H1 (cell line): ENCODE measurements at regions not wholly inside any gene's neighbourhood (a gene's known extent, or its start where the extent isn't known, plus 50 kb on each side); places are given as distances from the start of the nearest gene placed in this dataset.

ENCODE experiments used
- CTCF ChIA-PET: fragments of 300-600 bp; sonication (Branson Sonifier 250); formaldehyde crosslinking; loops from one replicate; lab custom pipeline; 2021; ENCODE audit not compliant: partially characterized antibody; lab: Charles Lee
- POLR2A ChIA-PET: fragments of 300-600 bp; sonication (Branson Sonifier 250); formaldehyde crosslinking; loops from one replicate; lab custom pipeline; 2021; ENCODE audit warnings: inconsistent platforms; ENCODE audit not compliant: partially characterized antibody; lab: Charles Lee
- DNase-seq, 2 experiments: peaks; one replicate each; pipeline versions ENCODE4 v3.0.0 to v3.0.0-alpha.2; 2010 to 2022; ENCODE audit warnings: low spot score in 2 of 2, low read depth in 1 of 2, mixed read lengths in 1 of 2
- FAIRE-seq: peaks from 2 replicates; lab custom pipeline; 2011; peaks lifted over from hg19 to GRCh38; lab: Jason Lieb, UNC
- H2AFZ ChIP-seq: 2 replicates; pipeline ENCODE4 v1.8.1; 2012; ENCODE audit warnings: low read length, inconsistent platforms
- H2AK5ac ChIP-seq: 2 replicates; pipeline ENCODE4 v1.6.1; 2013; ENCODE audit warnings: low read depth, low read length
- H2BK120ac ChIP-seq: replicated peaks from 2 replicates; pipeline ENCODE3; 2013; ENCODE audit warnings: low read depth, low read length, inconsistent platforms
- H2BK12ac ChIP-seq: 2 replicates; pipeline ENCODE4 v1.6.1; 2013; ENCODE audit warnings: low read depth, low read length
- H2BK15ac ChIP-seq: 2 replicates; pipeline ENCODE4 v1.6.1; 2013; ENCODE audit warnings: low read length
- H2BK20ac ChIP-seq: 2 replicates; pipeline ENCODE4 v1.6.1; 2013; ENCODE audit warnings: low read length
- H2BK5ac ChIP-seq: 2 replicates; pipeline ENCODE4 v1.6.1; 2013; ENCODE audit warnings: low read depth, low read length
- H3K14ac ChIP-seq: 2 replicates; pipeline ENCODE4 v1.6.1; 2013; ENCODE audit warnings: inconsistent platforms; ENCODE audit not compliant: insufficient read length
- H3K18ac ChIP-seq: 2 replicates; pipeline ENCODE4 v1.6.1; 2013; ENCODE audit warnings: low read length; ENCODE audit errors: extremely low read depth
- H3K23ac ChIP-seq: 2 replicates; pipeline ENCODE4 v1.6.1; 2013; ENCODE audit warnings: inconsistent platforms; ENCODE audit not compliant: insufficient read length
- H3K23me2 ChIP-seq: 2 replicates; pipeline ENCODE4 v1.6.1; 2013; ENCODE audit warnings: low read depth, low read length
- H3K27ac ChIP-seq: 2 replicates; pipeline ENCODE4 v1.6.1; 2011; ENCODE audit warnings: low read depth, low read length, inconsistent platforms
- H3K27me3 ChIP-seq, 4 experiments: replicated peaks in 1 of 4; 1 replicate in 1 of 4; 2 replicates in 3 of 4; pipeline versions ENCODE4 v1.6.1 to v1.8.1; 2011 to 2013; ENCODE audit warnings: low read length in 3 of 4, mild to moderate bottlenecking in 3 of 4, inconsistent platforms in 2 of 4, mixed read lengths in 2 of 4, moderate library complexity in 1 of 4; ENCODE audit not compliant: control insufficient read depth in 3 of 4, insufficient read depth in 3 of 4; ENCODE audit errors: extremely low read depth in 1 of 4
- H3K36me3 ChIP-seq, 4 experiments: 2 replicates each; pipeline versions ENCODE4 v1.6.1 to v1.8.1; 2011 to 2013; ENCODE audit warnings: mild to moderate bottlenecking in 4 of 4, low read length in 3 of 4, moderate library complexity in 2 of 4, control low read depth in 1 of 4, inconsistent platforms in 1 of 4; ENCODE audit not compliant: insufficient read depth in 4 of 4, control insufficient read depth in 2 of 4
- H3K4ac ChIP-seq: replicated peaks from 2 replicates; pipeline ENCODE3; 2013; ENCODE audit warnings: low read length, low read depth, mixed read lengths, inconsistent platforms; ENCODE audit not compliant: insufficient read length
- H3K4me1 ChIP-seq, 4 experiments: replicated peaks in 1 of 4; 1 replicate in 1 of 4; 2 replicates in 3 of 4; pipeline versions ENCODE4 v1.6.1 to v1.8.1; 2011 to 2013; ENCODE audit warnings: low read length in 3 of 4, inconsistent platforms in 2 of 4, mixed read lengths in 1 of 4; ENCODE audit not compliant: insufficient read depth in 4 of 4, control insufficient read depth in 3 of 4
- H3K4me2 ChIP-seq, 2 experiments: 2 replicates each; pipeline versions ENCODE4 v1.6.1 to v1.8.1; 2011 to 2013; ENCODE audit warnings: low read depth in 2 of 2, low read length in 2 of 2, control low read depth in 1 of 2, inconsistent platforms in 1 of 2, mild to moderate bottlenecking in 1 of 2; ENCODE audit not compliant: insufficient read depth in 1 of 2
- H3K4me3 ChIP-seq, 4 experiments: fragments of 200-600, 300-600 bp in 1 of 4; sonication (generic), shearing (Covaris generic), sonication (Bioruptor Twin) in 1 of 4; 2 replicates each; pipeline versions ENCODE4 v1.5.1 to v1.8.1; 2011 to 2016; ENCODE audit warnings: low read length in 4 of 4, low read depth in 3 of 4, control low read depth in 2 of 4, inconsistent platforms in 2 of 4, mild to moderate bottlenecking in 2 of 4, mixed read lengths in 1 of 4, moderate library complexity in 1 of 4; ENCODE audit not compliant: insufficient read depth in 2 of 4; ENCODE audit errors: extremely low read depth in 1 of 4
- H3K56ac ChIP-seq: replicated peaks from 2 replicates; pipeline ENCODE3; 2013; ENCODE audit warnings: low read depth, mild to moderate bottlenecking, mixed read lengths, low read length, inconsistent platforms; ENCODE audit not compliant: insufficient read length
- H3K79me1 ChIP-seq: 2 replicates; pipeline ENCODE4 v1.6.1; 2013; ENCODE audit warnings: low read depth, low read length, control low read depth
- H3K79me2 ChIP-seq, 2 experiments: 2 replicates each; pipeline versions ENCODE4 v1.6.1 to v1.8.1; 2012 to 2013; ENCODE audit warnings: low read length in 2 of 2, mild to moderate bottlenecking in 2 of 2, inconsistent platforms in 1 of 2; ENCODE audit not compliant: insufficient read depth in 2 of 2, control insufficient read depth in 1 of 2
- H3K9ac ChIP-seq, 4 experiments: replicated peaks in 1 of 4; 1 replicate in 1 of 4; 2 replicates in 3 of 4; pipeline versions ENCODE4 v1.6.1 to v1.8.1; 2011 to 2013; ENCODE audit warnings: low read depth in 3 of 4, low read length in 3 of 4, control low read depth in 2 of 4, mild to moderate bottlenecking in 2 of 4, moderate library complexity in 2 of 4, inconsistent platforms in 1 of 4; ENCODE audit errors: extremely low read depth in 1 of 4
- H3K9me3 ChIP-seq, 2 experiments: 2 replicates each; pipeline versions ENCODE4 v1.6.1 to v1.8.1; 2012 to 2013; ENCODE audit warnings: mild to moderate bottlenecking in 2 of 2, moderate library complexity in 2 of 2, control low read depth in 1 of 2, inconsistent platforms in 1 of 2, low read depth in 1 of 2, low read length in 1 of 2, mixed read lengths in 1 of 2; ENCODE audit not compliant: insufficient read depth in 2 of 2
- H4K20me1 ChIP-seq, 2 experiments: replicated peaks in 1 of 2; 2 replicates each; pipeline versions ENCODE3 to v1.8.1; 2011 to 2013; ENCODE audit warnings: inconsistent platforms in 2 of 2, low read length in 2 of 2, mild to moderate bottlenecking in 1 of 2; ENCODE audit not compliant: insufficient read depth in 2 of 2, control insufficient read depth in 1 of 2
- H4K5ac ChIP-seq: 2 replicates; pipeline ENCODE4 v1.6.1; 2013; ENCODE audit warnings: low read length, low read depth, mixed read lengths, inconsistent platforms; ENCODE audit not compliant: insufficient read length
- H4K8ac ChIP-seq: 2 replicates; pipeline ENCODE4 v1.8.0; 2013; ENCODE audit warnings: mild to moderate bottlenecking, moderate library complexity, low read length, inconsistent platforms; ENCODE audit not compliant: insufficient read depth; ENCODE audit errors: extremely low read depth
- H4K91ac ChIP-seq: replicated peaks from 2 replicates; pipeline ENCODE3; 2013; ENCODE audit warnings: low read length, mixed read lengths, inconsistent platforms; ENCODE audit not compliant: insufficient read length
- CHD1 ChIP-seq: IDR thresholded peaks from 2 replicates; pipeline ENCODE4 v1.6.1; 2012; ENCODE audit warnings: low read depth, low read length, improper control_type of control experiment
- EP300 ChIP-seq, 2 experiments: IDR thresholded peaks; 1 replicate in 1 of 2; 2 replicates in 1 of 2; pipeline ENCODE4 v1.6.1; 2011 to 2012; ENCODE audit warnings: low read depth in 2 of 2, low read length in 2 of 2, mild to moderate bottlenecking in 2 of 2, borderline replicate concordance in 1 of 2, inconsistent platforms in 1 of 2, moderate library complexity in 1 of 2
- EZH2 ChIP-seq: fragments of 200-600 bp; sonication (generic); IDR thresholded peaks from 2 replicates; pipeline ENCODE4 v1.7.1; 2012; ENCODE audit warnings: low read depth, mild to moderate bottlenecking, moderate library complexity, low read length, inconsistent platforms; ENCODE audit not compliant: severe bottlenecking
- KDM1A ChIP-seq: fragments of 200-600, 300-600 bp; sonication (generic); IDR thresholded peaks from 2 replicates; pipeline ENCODE4 v1.7.1; 2016; ENCODE audit warnings: mild to moderate bottlenecking, low read length, borderline replicate concordance
- POLR2AphosphoS5 ChIP-seq: IDR thresholded peaks from 2 replicates; pipeline ENCODE4 v1.6.1; 2011; ENCODE audit warnings: low read depth, low read length
- SAP30 ChIP-seq: fragments of 300-600 bp; sonication (generic); IDR thresholded peaks from 2 replicates; pipeline ENCODE4 v1.7.1; 2012; ENCODE audit warnings: low read length, moderate library complexity, mild to moderate bottlenecking, inconsistent platforms; ENCODE audit not compliant: insufficient read depth, insufficient replicate concordance
- SP4 ChIP-seq: IDR thresholded peaks from 2 replicates; pipeline ENCODE4 v1.6.1; 2012; ENCODE audit warnings: low read length, inconsistent platforms
- TBP ChIP-seq: IDR thresholded peaks from 2 replicates; pipeline ENCODE4 v1.6.1; 2011; ENCODE audit warnings: low read depth, low read length, improper control_type of control experiment
- TEAD4 ChIP-seq: IDR thresholded peaks from 2 replicates; pipeline ENCODE4 v1.6.1; 2012; ENCODE audit warnings: low read depth, low read length, inconsistent platforms, mixed read lengths
- WGBS, 2 experiments: shearing (Covaris generic) in 1 of 2; methylation state at CpG; one replicate each; pipeline versions ENCODE4 v1.1.6 to v1.1.7; 2013 to 2015; ENCODE audit warnings: low lambda C conversion rate in 2 of 2, mixed read lengths in 2 of 2, inconsistent platforms in 1 of 2, low coverage in 1 of 2, missing lambda C conversion rate in 1 of 2; ENCODE audit not compliant: insufficient replicate concordance in 2 of 2, insufficient coverage in 1 of 2, insufficient read length in 1 of 2; ENCODE audit errors: extremely low coverage in 1 of 2, missing lambda C conversion rate in 1 of 2; 5-methylcytosine and 5-hydroxymethylcytosine counted together
- TF ChIP-seq, protein P1 (sequence below): IDR thresholded peaks from 2 replicates; pipeline ENCODE4 v1.6.1; 2011; ENCODE audit warnings: low read length, improper control_type of control experiment
- TF ChIP-seq, protein P2 (sequence below): IDR thresholded peaks from 2 replicates; pipeline ENCODE4 v1.6.1; 2012; ENCODE audit warnings: low read length, inconsistent platforms

DNA sequence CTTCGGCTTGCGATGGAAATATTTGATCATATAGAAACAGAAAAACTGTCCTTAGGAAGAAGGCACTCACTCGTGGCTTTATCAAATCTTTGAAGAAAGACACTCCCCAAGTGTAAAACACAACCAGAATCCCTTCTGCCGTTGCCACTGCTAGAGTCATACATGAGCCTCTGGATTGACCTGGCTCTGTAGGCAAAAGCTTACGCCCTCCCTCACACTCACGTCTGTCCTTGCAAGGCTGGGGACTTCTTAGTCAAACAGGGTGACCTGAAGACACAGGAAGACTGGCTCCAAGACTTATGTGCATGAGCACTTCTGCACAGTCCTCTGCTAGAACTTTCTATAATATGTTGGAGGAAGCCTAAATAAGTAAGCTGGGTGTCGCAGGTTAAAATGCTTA, 135.4 kb upstream of the MDFIC start:
- H2AFZ ChIP-seq: no peak overlapping the region; the same call in 1 of the 2 replicates
- no peak for FAIRE-seq
- WGBS, 2 experiments: 90% methylated on average over 7 of the region's 7 CpGs; no CpG with 5 or more reads in 1 of the 2 experiments
- TF ChIP-seq EZH2 (no peak), KDM1A (no peak), POLR2AphosphoS5 (no peak), SAP30 (no peak), TEAD4 (no peak), TBP (no peak), SP4 (no peak), CHD1 (no peak), EP300 (IDR thresholded peaks at IDR 0.05; ENCODE audit: borderline replicate concordance in 1 of 2, low read depth in 2 of 2, low read length in 2 of 2) (no peak)
- TF ChIP-seq, protein P1, sequence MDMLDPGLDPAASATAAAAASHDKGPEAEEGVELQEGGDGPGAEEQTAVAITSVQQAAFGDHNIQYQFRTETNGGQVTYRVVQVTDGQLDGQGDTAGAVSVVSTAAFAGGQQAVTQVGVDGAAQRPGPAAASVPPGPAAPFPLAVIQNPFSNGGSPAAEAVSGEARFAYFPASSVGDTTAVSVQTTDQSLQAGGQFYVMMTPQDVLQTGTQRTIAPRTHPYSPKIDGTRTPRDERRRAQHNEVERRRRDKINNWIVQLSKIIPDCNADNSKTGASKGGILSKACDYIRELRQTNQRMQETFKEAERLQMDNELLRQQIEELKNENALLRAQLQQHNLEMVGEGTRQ: no peak
- TF ChIP-seq, protein P2, sequence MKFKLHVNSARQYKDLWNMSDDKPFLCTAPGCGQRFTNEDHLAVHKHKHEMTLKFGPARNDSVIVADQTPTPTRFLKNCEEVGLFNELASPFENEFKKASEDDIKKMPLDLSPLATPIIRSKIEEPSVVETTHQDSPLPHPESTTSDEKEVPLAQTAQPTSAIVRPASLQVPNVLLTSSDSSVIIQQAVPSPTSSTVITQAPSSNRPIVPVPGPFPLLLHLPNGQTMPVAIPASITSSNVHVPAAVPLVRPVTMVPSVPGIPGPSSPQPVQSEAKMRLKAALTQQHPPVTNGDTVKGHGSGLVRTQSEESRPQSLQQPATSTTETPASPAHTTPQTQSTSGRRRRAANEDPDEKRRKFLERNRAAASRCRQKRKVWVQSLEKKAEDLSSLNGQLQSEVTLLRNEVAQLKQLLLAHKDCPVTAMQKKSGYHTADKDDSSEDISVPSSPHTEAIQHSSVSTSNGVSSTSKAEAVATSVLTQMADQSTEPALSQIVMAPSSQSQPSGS: no peak

More for the DNA sequence above, 135.4 kb upstream of the MDFIC start:
- Histone ChIP-seq H4K5ac (no peak overlapping the region), H2BK120ac (no peak overlapping the region), H2BK15ac (no peak overlapping the region), H3K36me3 (no peaks in the 10 kb centered on the region), H3K23me2 (no peaks in the 10 kb centered on the region), H3K4me3 (no peak overlapping the region), H4K20me1 (no peaks in the 10 kb centered on the region), H2BK12ac (no peak overlapping the region; the same call in 1 of the 2 replicates), H3K27me3 (peaks cover 0 to 1% (median 0%) of the 10 kb centered on the region in 4 experiments; a peak in 1 of 7 replicates), H3K9me3 (no peaks in the 10 kb centered on the region; a peak in 1 of 4 replicates), H3K4me2 (no peak overlapping the region), H2BK20ac (no peak overlapping the region), H2AK5ac (no peak overlapping the region), H3K27ac (no peak overlapping the region), H3K79me1 (no peaks in the 10 kb centered on the region), H3K79me2 (no peaks in the 10 kb centered on the region), H3K23ac (no peak overlapping the region), H3K14ac (no peak overlapping the region), H4K8ac (no peak overlapping the region), H3K9ac (no peak overlapping the region), H3K4ac (no peak overlapping the region), H3K56ac (no peak overlapping the region), H3K4me1 (no peaks in the 10 kb centered on the region), H2BK5ac (no peak overlapping the region), H3K18ac (no peak overlapping the region), H4K91ac (no peak overlapping the region)
- DNase-seq: no peak
- ChIA-PET CTCF (no interaction called here), POLR2A (no interaction called here)
